Stimulated activated CD8-positive, alpha-beta memory T cell treated with anti-CD3 and anti-CD28 coated beads, Interleukin-15, amount 100 ng/mL, for 24 hours (primary cell): ENCODE measurements at regions not wholly inside any gene's neighbourhood (a gene's known extent, or its start where the extent isn't known, plus 50 kb on each side); places are given as distances from the start of the nearest gene placed in this dataset.

Source experiments
- DNase-seq: peaks from one replicate; pipeline ENCODE4 v3.0.0-alpha.2; 2020; ENCODE audit warnings: low read depth

GRCh38 chr2:16565481-16565880 lies 100.2 kb downstream of the CYRIA start:
- no peak for DNase-seq

- DNase-seq, result no peak
Measured at GRCh38 chr2:16561676-16562075, 104.0 kb downstream of the CYRIA start.

GRCh38 chr2:16561251-16561650 lies 104.4 kb downstream of the CYRIA start:
- no peak for DNase-seq

- no peak for DNase-seq
Measured at GRCh38 chr2:16559278-16560067, 106.2 kb downstream of the CYRIA start.

DNA sequence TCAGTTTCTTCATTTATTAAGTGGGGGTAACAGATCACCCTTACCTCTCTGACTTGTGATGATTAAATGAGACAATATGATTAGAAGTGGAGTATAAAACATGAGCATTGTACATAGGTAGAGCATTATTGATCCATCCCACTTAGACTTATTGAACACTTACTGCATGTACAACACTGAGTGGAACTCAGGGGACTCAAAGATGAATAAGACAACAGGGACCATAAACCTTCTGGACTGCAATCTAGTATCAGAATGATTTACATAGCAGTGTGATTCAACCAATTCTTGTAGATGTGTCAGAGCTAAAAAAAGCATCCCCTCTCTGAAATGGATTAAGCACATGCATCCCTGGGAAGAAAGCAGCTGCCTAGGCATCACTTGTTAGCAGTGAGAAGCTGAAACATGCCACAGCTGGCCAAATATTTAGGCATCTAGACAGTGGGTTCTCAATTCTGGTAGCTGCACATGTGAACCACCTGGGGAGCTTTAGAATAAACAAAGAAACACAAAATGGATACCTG lies 111.5 kb downstream of the CYRIA start:
- no peak for DNase-seq

DNA sequence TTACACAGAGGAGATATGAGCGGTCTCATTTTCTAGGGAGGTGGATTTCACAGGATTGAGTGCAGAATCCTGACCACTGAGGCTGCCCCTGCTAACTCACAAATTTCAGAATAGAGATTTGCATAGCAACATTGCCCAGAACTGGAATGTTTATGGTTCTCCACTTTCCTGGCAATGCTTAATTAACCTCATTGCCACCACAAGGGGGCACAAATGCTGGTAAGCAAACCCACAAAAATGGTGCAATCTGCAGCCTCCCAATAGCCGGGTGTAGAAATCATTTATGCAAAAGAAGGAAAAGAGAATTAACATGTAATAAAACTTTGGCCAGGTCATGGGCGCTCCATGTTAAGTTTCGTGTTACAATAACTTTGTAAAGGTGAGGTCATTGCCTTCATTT lies 112.4 kb downstream of the CYRIA start:
- no peak for DNase-seq

DNA sequence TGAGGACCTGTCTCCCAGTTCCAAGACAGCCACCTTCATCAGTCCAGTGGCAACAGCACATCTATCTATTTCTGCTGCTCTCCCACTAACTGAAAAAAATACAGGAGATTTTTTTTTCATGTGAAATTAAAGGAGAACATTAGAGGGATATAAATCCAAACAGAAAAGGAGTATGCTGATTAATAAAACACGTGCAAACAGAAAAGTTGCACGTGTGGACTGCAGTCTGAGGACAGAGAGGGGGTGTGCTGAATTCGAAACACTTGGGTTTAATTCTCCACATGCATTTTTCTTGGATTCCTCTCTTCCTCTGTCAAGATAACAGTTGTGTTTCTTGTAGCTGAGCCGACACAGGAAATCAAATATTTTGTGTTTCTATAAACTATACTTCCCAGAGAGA lies 113.4 kb downstream of the CYRIA start:
- no peak for DNase-seq

- no peak for DNase-seq
Measured at GRCh38 chr2:16548036-16548435, 117.6 kb downstream of the CYRIA start.

DNA sequence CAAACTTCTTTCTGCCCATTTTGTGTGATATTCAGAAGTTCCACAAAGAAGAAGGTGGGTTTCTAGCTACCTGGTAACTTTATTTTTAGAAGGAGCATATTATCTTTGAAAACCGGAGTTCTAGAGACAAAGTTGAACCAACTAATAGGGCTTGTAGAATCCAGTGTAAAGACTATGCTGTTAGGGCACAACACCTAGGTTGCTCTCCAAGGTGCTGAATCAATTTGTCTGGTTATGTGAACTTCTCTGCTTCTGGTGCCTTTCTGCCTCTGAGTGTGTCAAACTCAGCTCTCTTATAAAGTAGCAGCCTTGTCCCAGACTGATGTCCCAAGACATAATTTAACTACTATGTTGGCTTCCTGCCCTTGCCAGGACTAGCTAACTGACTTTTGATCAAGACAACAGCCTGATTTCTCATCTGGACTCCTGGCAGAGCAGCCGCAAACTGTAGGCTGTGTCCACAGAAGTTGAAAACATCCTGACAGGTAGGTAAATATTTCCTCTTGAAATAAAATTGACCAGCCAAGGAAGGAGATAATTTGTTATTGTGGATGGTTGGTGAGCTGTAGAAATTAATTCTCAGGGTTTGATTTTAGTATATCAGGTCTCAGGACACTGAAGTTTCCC lies 119.4 kb downstream of the CYRIA start:
- no peak for DNase-seq

DNA sequence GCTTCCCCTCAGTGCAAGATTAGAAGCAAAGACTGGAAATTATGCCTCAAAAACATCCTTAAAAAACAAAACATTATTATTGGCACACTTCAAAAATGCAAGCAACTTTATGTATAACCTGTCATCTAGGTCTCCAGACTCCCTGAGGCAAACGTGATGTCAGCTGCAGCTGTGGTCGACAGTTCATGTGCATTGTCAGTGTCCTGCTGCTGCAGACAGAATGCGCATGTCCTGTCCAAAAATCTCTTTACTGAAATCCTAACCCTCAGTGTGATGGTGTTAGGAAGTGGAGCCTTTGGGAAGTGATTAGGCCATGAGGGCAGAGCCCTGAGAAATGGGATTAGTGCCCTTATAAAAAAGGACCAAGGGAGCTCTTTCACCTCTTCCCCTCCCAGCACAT lies 126.9 kb downstream of the CYRIA start:
- DNase-seq, result no peak

DNA sequence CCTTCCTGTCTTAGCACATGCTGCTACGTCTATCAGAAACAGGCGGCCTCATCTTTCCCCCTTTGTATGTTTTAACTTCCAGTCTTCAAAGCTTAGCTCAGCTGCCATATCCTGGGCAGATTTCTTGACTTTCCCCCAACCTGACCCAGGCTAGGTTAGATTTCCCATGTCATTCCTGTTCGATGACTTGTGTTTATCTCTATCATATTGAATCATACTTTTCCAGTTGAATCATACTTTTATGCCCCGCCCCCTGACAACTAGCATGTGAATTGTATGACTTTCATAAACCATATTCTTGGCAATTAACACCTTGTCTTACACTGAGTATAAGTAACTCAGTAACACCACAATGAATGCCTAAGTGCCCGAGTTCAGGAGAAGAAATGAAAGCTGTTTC lies 128.3 kb downstream of the CYRIA start:
- no peak for DNase-seq

- DNase-seq, result no peak
Measured at GRCh38 chr2:16526193-16526592, 139.4 kb downstream of the CYRIA start.

DNA sequence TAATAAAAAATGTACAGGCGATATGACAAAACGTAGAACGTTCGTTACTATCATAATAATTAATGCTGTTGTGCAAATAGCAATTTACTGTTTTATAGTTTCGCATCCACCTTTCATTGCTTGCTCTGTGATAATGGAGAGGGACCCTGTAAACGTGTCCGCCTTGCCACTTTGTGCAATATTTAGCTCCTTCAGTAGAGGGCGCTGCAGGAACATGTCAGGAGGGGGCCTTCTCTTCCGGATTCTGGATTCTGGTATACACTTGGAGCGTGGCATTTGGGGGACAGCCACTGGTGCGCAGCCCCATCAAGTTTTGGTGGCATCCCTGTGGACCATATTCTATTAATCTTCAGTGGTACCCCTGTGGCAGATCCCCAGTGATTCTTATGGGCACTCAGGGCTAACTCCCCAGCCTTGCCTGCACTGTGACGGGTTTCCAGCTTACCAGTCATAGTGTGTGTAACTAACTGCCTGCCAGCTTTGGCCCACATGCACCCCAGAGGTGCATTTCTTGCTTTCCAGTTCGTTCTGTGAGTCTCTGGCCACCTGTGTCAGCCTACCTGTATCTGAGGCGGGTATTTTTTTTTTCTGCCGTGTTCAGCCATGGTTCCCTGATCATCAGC lies 140.3 kb downstream of the CYRIA start:
- DNase-seq, result no peak

- DNase-seq, result no peak
Measured at GRCh38 chr2:16523711-16524110, 141.9 kb downstream of the CYRIA start.

- DNase-seq, result no peak
Measured at GRCh38 chr2:16522031-16522831, 143.4 kb downstream of the CYRIA start.

DNA sequence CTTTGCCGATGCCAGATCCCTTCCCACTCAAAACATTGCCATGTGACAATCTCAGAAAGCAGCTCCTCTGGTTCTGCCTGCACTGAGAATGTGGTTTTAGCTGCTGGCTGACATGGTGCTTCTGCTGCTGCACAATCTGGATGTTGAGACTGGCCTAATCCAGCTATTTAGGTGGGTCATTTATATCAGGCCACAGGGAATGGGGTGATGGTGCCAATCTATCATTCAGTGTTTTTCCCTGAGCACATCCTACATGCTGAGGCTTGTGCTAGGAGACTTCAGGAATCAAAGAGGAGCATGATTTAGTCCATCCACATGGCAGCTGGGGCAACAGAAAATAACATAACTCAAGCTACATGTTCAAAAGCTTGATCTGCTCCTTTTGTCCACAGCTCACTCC lies 144.7 kb downstream of the CYRIA start:
- no peak for DNase-seq

DNA sequence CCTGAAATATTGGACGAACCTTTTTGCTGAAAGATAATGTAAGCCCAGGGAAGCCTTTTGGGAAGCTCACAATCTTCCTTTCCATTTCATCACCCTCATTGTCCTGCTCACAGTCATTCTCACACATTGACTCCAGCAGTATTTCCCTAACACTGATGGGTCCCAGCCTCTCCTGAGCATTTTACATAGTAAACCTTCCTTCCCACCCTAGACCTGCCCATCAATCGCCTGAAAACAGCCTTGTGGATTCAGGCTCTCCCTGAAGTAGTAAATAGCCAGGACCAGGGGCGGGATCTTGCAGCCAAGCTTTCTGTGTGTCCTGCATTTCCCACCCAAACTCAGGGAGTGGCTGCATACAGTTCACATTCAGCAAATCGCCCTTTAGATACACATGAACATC lies 149.9 kb downstream of the CYRIA start:
- no peak for DNase-seq

GRCh38 chr2:16513626-16514025 lies 152.0 kb downstream of the CYRIA start:
- no peak for DNase-seq

- DNase-seq, result no peak
Measured at GRCh38 chr2:16511041-16511440, 154.6 kb downstream of the CYRIA start.

GRCh38 chr2:16509042-16509441 lies 156.6 kb downstream of the CYRIA start:
- DNase-seq, result no peak

DNA sequence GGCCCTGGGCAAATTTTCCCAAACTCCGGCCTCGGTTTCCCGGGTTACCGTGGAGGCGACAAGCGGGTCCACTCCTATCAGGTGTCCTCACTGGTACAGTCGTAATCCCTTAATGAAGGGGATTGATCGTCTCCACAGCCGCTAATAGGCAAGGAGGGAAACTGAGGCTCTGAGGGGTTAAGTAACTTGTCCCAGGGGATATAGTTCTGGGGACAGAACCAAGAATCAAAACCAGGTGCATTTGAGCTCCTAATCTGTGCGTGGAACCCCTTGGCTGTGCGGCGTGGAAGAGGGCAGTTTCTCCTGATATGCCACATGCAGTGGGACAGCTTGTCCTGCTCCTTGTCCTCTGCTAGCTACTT lies 157.2 kb downstream of the CYRIA start:
- DNase-seq, result no peak
